IMR-90 (cell line): ENCODE measurements at regions not wholly inside any gene's neighbourhood (a gene's known extent, or its start where the extent isn't known, plus 50 kb on each side); places are given as distances from the start of the nearest gene placed in this dataset.

Experiments
- CEBPB ChIP-seq: IDR thresholded peaks from 2 replicates; pipeline ENCODE4 v1.6.1; 2012; ENCODE audit warnings: low read depth, low read length, improper control_type of control experiment
- CHD1 ChIP-seq: IDR thresholded peaks from 2 replicates; pipeline ENCODE4 v1.6.1; 2012; ENCODE audit warnings: low read depth, low read length, improper control_type of control experiment
- CTCF ChIP-seq: conservative IDR thresholded peaks from 2 replicates; pipeline ENCODE4 v1.5.1; 2012; ENCODE audit warnings: mild to moderate bottlenecking, low read depth, low read length, improper control_type of control experiment
- ELK1 ChIP-seq: fragments of 150-350 bp; IDR thresholded peaks from 2 replicates; pipeline ENCODE4 v1.6.1; 2016; ENCODE audit warnings: low read depth, mild to moderate bottlenecking, low read length, moderate library complexity, borderline replicate concordance
- MXI1 ChIP-seq: IDR thresholded peaks from 2 replicates; pipeline ENCODE4 v1.6.1; 2012; ENCODE audit warnings: low read depth, mild to moderate bottlenecking, low read length, moderate library complexity, borderline replicate concordance
- NFE2L2 ChIP-seq: fragments of 150-350 bp; IDR thresholded peaks from 2 replicates; pipeline ENCODE4 v1.6.1; 2016; ENCODE audit warnings: low read depth, mild to moderate bottlenecking, low read length
- POLR2A ChIP-seq: IDR thresholded peaks from 2 replicates; pipeline ENCODE4 v1.6.1; 2012; ENCODE audit warnings: mild to moderate bottlenecking, low read depth, low read length
- RAD21 ChIP-seq: IDR thresholded peaks from 2 replicates; pipeline ENCODE4 v1.6.1; 2012; ENCODE audit warnings: low read length, improper control_type of control experiment
- RFX5 ChIP-seq: IDR thresholded peaks from 2 replicates; pipeline ENCODE4 v1.8.0; 2012; ENCODE audit warnings: low read depth, mild to moderate bottlenecking, low read length, moderate library complexity
- SMC3 ChIP-seq: fragments of 150-350 bp; IDR thresholded peaks from 2 replicates; pipeline ENCODE4 v1.6.1; 2016; ENCODE audit warnings: low read depth, mild to moderate bottlenecking, antibody characterized with exemption, low read length, moderate library complexity
- USF2 ChIP-seq: fragments of 150-350 bp; IDR thresholded peaks from 2 replicates; pipeline ENCODE4 v1.6.1; 2017; ENCODE audit warnings: mild to moderate bottlenecking, antibody characterized with exemption, low read length, low read depth

GRCh38 chr12:105713606-105714305 is 383.3 kb downstream of the C12orf75 start:
- TF ChIP-seq CEBPB = no peak
- TF ChIP-seq CTCF = no peak
- no peak for TF ChIP-seq NFE2L2
- no peak for TF ChIP-seq USF2
- TF ChIP-seq RFX5 = no peak
- TF ChIP-seq ELK1 = no peak
- no peak for TF ChIP-seq SMC3
- no peak for TF ChIP-seq POLR2A
- TF ChIP-seq RAD21 = no peak
- TF ChIP-seq MXI1 = no peak
- TF ChIP-seq CHD1 = no peak
